ENCODE measurements at regions not wholly inside any gene's neighbourhood (a gene's known extent, or its start where the extent isn't known, plus 50 kb on each side); places are given as distances from the start of the nearest gene placed in this dataset.

DNA sequence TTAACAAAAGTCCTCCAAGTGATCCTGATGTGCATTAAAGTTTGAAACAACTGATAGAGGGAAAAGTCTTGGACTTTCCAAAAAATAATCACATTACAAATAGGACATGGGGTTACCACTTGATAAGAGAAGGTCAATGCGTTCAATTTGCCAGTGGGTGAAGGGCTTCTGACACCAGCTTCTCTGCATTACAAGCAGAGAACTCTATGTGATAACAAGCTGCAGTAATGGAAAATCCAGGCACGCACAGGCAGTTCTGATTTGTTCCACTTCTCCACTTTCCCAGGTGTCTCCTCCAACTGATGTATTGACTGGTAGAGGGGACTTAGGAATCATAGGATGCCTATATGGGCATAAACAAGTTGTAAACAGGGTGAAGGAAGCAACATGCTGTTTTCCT is 234.0 kb upstream of the MGAT5 start:
- Histone ChIP-seq H3K27ac (ENCODE audit: low read length) (no peak overlapping the region), H2AFZ (ENCODE audit: low read depth, low read length) (no peak overlapping the region), H3K9ac (ENCODE audit: low read length) (no peak overlapping the region), H3K4me1 (ENCODE audit: low read length) (peaks cover 49% of the 10 kb centered on the region), H3K36me3 (replicated peaks; ENCODE audit: low read depth, low read length) (no peaks in the 10 kb centered on the region), H3K9me3 (ENCODE audit: insufficient read depth, low read length) (no peaks in the 10 kb centered on the region), H3K27me3 (ENCODE audit: low read depth, low read length) (peaks cover 21% of the 10 kb centered on the region), H3K4me2 (ENCODE audit: low read length) (no peak overlapping the region), H4K20me1 (ENCODE audit: insufficient read depth, low read length) (no peaks in the 10 kb centered on the region), H3K4me3 (ENCODE audit: low read length) (no peak overlapping the region), H3K79me2 (ENCODE audit: low read length) (no peaks in the 10 kb centered on the region)
- TF ChIP-seq, protein P1, sequence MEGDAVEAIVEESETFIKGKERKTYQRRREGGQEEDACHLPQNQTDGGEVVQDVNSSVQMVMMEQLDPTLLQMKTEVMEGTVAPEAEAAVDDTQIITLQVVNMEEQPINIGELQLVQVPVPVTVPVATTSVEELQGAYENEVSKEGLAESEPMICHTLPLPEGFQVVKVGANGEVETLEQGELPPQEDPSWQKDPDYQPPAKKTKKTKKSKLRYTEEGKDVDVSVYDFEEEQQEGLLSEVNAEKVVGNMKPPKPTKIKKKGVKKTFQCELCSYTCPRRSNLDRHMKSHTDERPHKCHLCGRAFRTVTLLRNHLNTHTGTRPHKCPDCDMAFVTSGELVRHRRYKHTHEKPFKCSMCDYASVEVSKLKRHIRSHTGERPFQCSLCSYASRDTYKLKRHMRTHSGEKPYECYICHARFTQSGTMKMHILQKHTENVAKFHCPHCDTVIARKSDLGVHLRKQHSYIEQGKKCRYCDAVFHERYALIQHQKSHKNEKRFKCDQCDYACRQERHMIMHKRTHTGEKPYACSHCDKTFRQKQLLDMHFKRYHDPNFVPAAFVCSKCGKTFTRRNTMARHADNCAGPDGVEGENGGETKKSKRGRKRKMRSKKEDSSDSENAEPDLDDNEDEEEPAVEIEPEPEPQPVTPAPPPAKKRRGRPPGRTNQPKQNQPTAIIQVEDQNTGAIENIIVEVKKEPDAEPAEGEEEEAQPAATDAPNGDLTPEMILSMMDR (IDR thresholded peaks at IDR 0.05; ENCODE audit: low read depth, low read length), result no peak
- TF ChIP-seq EZH2phosphoT487 (IDR thresholded peaks at IDR 0.05; ENCODE audit: low read depth), result no peak

DNA sequence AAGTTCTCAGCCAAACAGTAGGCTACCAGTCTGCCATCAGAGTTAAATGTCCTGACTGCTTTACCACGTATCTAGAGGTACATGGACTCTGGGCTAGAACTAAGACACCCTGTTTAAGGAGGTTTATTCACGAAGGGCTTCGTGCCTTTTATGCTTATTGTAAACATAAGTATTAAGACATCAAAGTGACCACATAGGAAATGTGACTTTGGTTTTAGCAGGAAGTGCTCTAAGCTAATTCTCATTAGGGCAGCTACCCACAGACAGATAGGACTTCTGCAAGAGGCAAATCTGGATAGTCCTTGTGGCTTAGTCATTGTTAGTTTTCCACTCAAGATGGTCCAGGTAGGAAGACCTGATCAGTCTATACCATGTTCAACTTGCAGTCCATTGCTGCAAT is 233.3 kb upstream of the MGAT5 start:
- Histone ChIP-seq H3K4me2 (ENCODE audit: low read length) (peak overlapping the region; percentile 48), H3K27me3 (ENCODE audit: low read depth, low read length) (peaks cover 21% of the 10 kb centered on the region), H3K27ac (ENCODE audit: low read length) (no peak overlapping the region), H3K4me3 (ENCODE audit: low read length) (peak overlapping the region; percentile 40; the same call in 1 of the 2 replicates), H3K9me3 (ENCODE audit: insufficient read depth, low read length) (no peaks in the 10 kb centered on the region), H3K79me2 (ENCODE audit: low read length) (no peaks in the 10 kb centered on the region), H3K9ac (ENCODE audit: low read length) (no peak overlapping the region), H4K20me1 (ENCODE audit: insufficient read depth, low read length) (no peaks in the 10 kb centered on the region), H3K36me3 (replicated peaks; ENCODE audit: low read depth, low read length) (no peaks in the 10 kb centered on the region), H3K4me1 (ENCODE audit: low read length) (peaks cover 49% of the 10 kb centered on the region), H2AFZ (ENCODE audit: low read depth, low read length) (no peak overlapping the region)
- TF ChIP-seq, protein P1 (IDR thresholded peaks at IDR 0.05; ENCODE audit: low read depth, low read length), result no peak
- TF ChIP-seq EZH2phosphoT487 (IDR thresholded peaks at IDR 0.05; ENCODE audit: low read depth), result no peak

- Histone ChIP-seq H4K20me1 (ENCODE audit: insufficient read depth, low read length) (no peaks in the 10 kb centered on the region), H3K9me3 (ENCODE audit: insufficient read depth, low read length) (no peaks in the 10 kb centered on the region), H3K27ac (ENCODE audit: low read length) (no peak overlapping the region; the same call in 1 of the 2 replicates), H3K9ac (ENCODE audit: low read length) (no peak overlapping the region), H3K27me3 (ENCODE audit: low read depth, low read length) (peaks cover 27% of the 10 kb centered on the region), H3K36me3 (replicated peaks; ENCODE audit: low read depth, low read length) (no peaks in the 10 kb centered on the region), H3K79me2 (ENCODE audit: low read length) (no peaks in the 10 kb centered on the region), H2AFZ (ENCODE audit: low read depth, low read length) (no peak overlapping the region), H3K4me3 (ENCODE audit: low read length) (peak overlapping the region; percentile 3; the same call in 1 of the 2 replicates), H3K4me1 (ENCODE audit: low read length) (peaks cover 52% of the 10 kb centered on the region), H3K4me2 (ENCODE audit: low read length) (peak overlapping the region; percentile 48)
- TF ChIP-seq, protein P1 (IDR thresholded peaks at IDR 0.05; ENCODE audit: low read depth, low read length), result no peak
- TF ChIP-seq EZH2phosphoT487 (IDR thresholded peaks at IDR 0.05; ENCODE audit: low read depth), result no peak
These were observed 231.9 kb upstream of the MGAT5 start for GRCh38 chr2:134021830-134022524.

DNA sequence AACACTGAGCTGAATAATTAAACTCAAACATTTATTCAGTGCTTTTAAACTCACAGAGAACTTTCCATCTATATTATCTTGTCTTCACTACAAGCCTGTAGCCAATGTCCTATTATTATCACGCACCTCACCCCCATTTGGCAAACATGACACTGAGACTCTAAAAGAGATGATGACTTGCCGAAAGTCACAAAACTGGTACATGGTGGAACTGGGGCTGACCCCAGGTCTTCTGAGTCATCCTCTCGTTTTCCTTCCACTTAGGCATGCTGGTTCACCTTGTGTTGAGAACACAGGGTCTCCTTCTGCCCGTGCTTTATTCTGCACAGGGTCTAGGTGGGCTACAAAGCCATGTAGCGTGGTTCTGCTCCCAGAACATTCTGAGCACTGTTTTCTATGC is 230.0 kb upstream of the MGAT5 start:
- Histone ChIP-seq H3K4me2 (ENCODE audit: low read length) (peak overlapping the region; percentile 7; the same call in 1 of the 2 replicates), H4K20me1 (ENCODE audit: insufficient read depth, low read length) (no peaks in the 10 kb centered on the region), H3K27ac (ENCODE audit: low read length) (no peak overlapping the region), H3K9me3 (ENCODE audit: insufficient read depth, low read length) (no peaks in the 10 kb centered on the region), H2AFZ (ENCODE audit: low read depth, low read length) (no peak overlapping the region), H3K27me3 (ENCODE audit: low read depth, low read length) (peaks cover 34% of the 10 kb centered on the region), H3K79me2 (ENCODE audit: low read length) (no peaks in the 10 kb centered on the region), H3K4me1 (ENCODE audit: low read length) (peaks cover 52% of the 10 kb centered on the region), H3K4me3 (ENCODE audit: low read length) (no peak overlapping the region), H3K36me3 (replicated peaks; ENCODE audit: low read depth, low read length) (no peaks in the 10 kb centered on the region), H3K9ac (ENCODE audit: low read length) (no peak overlapping the region)
- no peak for TF ChIP-seq EZH2phosphoT487 (IDR thresholded peaks at IDR 0.05; ENCODE audit: low read depth)
- TF ChIP-seq, protein P1 (IDR thresholded peaks at IDR 0.05; ENCODE audit: low read depth, low read length), result no peak

All from OCI-LY3 (cell line).